Heart left ventricle (tissue), 16 donors: ENCODE measurements at regions not wholly inside any gene's neighbourhood (a gene's known extent, or its start where the extent isn't known, plus 50 kb on each side); places are given as distances from the start of the nearest gene placed in this dataset.

ENCODE experiments used
- ATAC-seq, 4 donors: fragments of 200-7000 bp; cut with Tn5 transposase; one replicate each; pipeline ENCODE4 v1.9.1; 2020 to 2022; ENCODE audit warnings: moderate library complexity in 4 of 4, mild to moderate bottlenecking in 3 of 4, moderate number of reproducible peaks in 1 of 4
- DNase-seq, 5 donors: peaks; one replicate each; pipeline ENCODE4 v3.0.0-alpha.2; 2020
- H3K27ac ChIP-seq, 12 donors: fragments of 200-600 bp; sonication (generic) in 4 of 12; one replicate each; pipeline versions ENCODE4 v1.5.0 to v1.8.0; 2016 to 2022; ENCODE audit warnings: mild to moderate bottlenecking in 2 of 12
- H3K27me3 ChIP-seq, 9 donors: fragments of 200-600 bp; sonication (generic) in 2 of 9; one replicate each; pipeline versions ENCODE4 v1.5.1 to v1.8.0; 2016 to 2022; ENCODE audit warnings: mild to moderate bottlenecking in 3 of 9
- H3K36me3 ChIP-seq, 9 donors: fragments of 200-600 bp; sonication (generic) in 2 of 9; one replicate each; pipeline versions ENCODE4 v1.5.0 to v1.8.0; 2018 to 2022; ENCODE audit warnings: mild to moderate bottlenecking in 2 of 9
- H3K4me1 ChIP-seq, 12 donors: fragments of 200-600 bp; sonication (generic) in 4 of 12; one replicate each; pipeline versions ENCODE4 v1.5.0 to v1.8.0; 2016 to 2022; ENCODE audit warnings: mild to moderate bottlenecking in 3 of 12
- H3K4me3 ChIP-seq, 12 donors: fragments of 200-600 bp; sonication (generic) in 4 of 12; one replicate each; pipeline versions ENCODE4 v1.5.0 to v1.8.0; 2017 to 2022; ENCODE audit warnings: mild to moderate bottlenecking in 9 of 12, moderate library complexity in 4 of 12
- H3K9me3 ChIP-seq, 12 donors: fragments of 200-600 bp; sonication (generic) in 4 of 12; one replicate each; pipeline versions ENCODE4 v1.5.0 to v1.8.0; 2016 to 2022; ENCODE audit warnings: mild to moderate bottlenecking in 1 of 12
- POLR2A ChIP-seq, 2 donors: fragments of 450-650 bp; IDR thresholded peaks; one replicate each; pipeline ENCODE4 v1.6.1; 2017; ENCODE audit warnings: antibody characterized with exemption in 2 of 2, mild to moderate bottlenecking in 2 of 2, moderate library complexity in 2 of 2
- WGBS, 4 donors: extraction: QIAGEN DNeasy Blood & Tissue Kit in 2 of 4; methylation state at CpG; one replicate each; pipeline versions ENCODE4 v1.1.5 to v1.1.7; 2013 to 2018; 5-methylcytosine and 5-hydroxymethylcytosine counted together
- intact Hi-C, 10 donors: fragments of 100-400 bp; cut with DNase I; formaldehyde crosslinking; loops; one replicate each; pipeline versions ENCODE4 v1.11.1 to v1.14.2; 2022
- TF ChIP-seq, protein P1 (sequence below), 12 donors: fragments of 200-600 bp; sonication (generic) in 4 of 12; IDR thresholded peaks; one replicate each; pipeline versions ENCODE4 v1.5.0 to v1.8.0; 2018 to 2022; ENCODE audit warnings: antibody characterized with exemption in 12 of 12, mild to moderate bottlenecking in 5 of 12
- donor health status: ischemic (EF 13 %, LVEDD 7.1; RV severe dilation, severe dysfunction).
- donor health status: healthy with polysubstance abuse.
- donor health status: DM: no; HTN: yes; CAD: no.
- donor health status: DM: no; HTN: no; CAD: no.
- donor health status: ischemic (EF 25% LVEDD 6.9; RV normal size, moderate dysfunction).
- donor health status: ischemic (EF 25% LVEDD 5.7; RV mildly dilated, moderate dysfunction).
- donor health status: healthy.
- donor health status: DM: yes; HTN: yes; CAD: no.
- donor health status: ischemic (EF 35%, LVEDD 5.7; RV mildly dilated, moderate dysfunction).
- donor health status: nonischemic (EF 11% LVEDD 7.7; RV severe dilation, severe dysfunction).
- donor health status: DM: yes; HTN: yes; CAD: no.
- donor health status: PGD.
- donor health status: ischemic (EF 29% LVEDD 5.4; RV normal size, mild dysfunction).
- donor health status: nonischemic (EF 23%, LVEDD 6.1; RV moderate dilation, normal function).

GRCh38 chr13:105737688-105738087, 797.8 kb downstream of the EFNB2 start:
- WGBS, 4 donors = 88 to 95% (median 91%) methylated on average over 1 of the region's 1 CpG
- Histone ChIP-seq H3K4me1 (no peaks in the 10 kb centered on the region), H3K4me3 (no peak overlapping the region), H3K9me3 (no peaks in the 10 kb centered on the region), H3K36me3 (no peaks in the 10 kb centered on the region), H3K27ac (no peak overlapping the region), H3K27me3 (no peaks in the 10 kb centered on the region)
- TF ChIP-seq, protein P1, sequence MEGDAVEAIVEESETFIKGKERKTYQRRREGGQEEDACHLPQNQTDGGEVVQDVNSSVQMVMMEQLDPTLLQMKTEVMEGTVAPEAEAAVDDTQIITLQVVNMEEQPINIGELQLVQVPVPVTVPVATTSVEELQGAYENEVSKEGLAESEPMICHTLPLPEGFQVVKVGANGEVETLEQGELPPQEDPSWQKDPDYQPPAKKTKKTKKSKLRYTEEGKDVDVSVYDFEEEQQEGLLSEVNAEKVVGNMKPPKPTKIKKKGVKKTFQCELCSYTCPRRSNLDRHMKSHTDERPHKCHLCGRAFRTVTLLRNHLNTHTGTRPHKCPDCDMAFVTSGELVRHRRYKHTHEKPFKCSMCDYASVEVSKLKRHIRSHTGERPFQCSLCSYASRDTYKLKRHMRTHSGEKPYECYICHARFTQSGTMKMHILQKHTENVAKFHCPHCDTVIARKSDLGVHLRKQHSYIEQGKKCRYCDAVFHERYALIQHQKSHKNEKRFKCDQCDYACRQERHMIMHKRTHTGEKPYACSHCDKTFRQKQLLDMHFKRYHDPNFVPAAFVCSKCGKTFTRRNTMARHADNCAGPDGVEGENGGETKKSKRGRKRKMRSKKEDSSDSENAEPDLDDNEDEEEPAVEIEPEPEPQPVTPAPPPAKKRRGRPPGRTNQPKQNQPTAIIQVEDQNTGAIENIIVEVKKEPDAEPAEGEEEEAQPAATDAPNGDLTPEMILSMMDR (IDR thresholded peaks at IDR 0.05) = no peak
- no peak for TF ChIP-seq POLR2A (IDR thresholded peaks at IDR 0.05)
- no peak for ATAC-seq
- DNase-seq = no peak
- intact Hi-C loops = no loop called here

GRCh38 chr13:105735281-105735680, 800.2 kb downstream of the EFNB2 start:
- ATAC-seq (no peak), DNase-seq (no peak)
- no peaks in the 10 kb centered on the region for H3K9me3 ChIP-seq
- TF ChIP-seq, protein P1 (IDR thresholded peaks at IDR 0.05) = no peak
- no peak for TF ChIP-seq POLR2A (IDR thresholded peaks at IDR 0.05)
- H3K4me3 ChIP-seq = no peak overlapping the region
- intact Hi-C loops = no loop called here
- H3K4me1 ChIP-seq = no peaks in the 10 kb centered on the region
- 44 to 81% (median 54%) methylated on average over 1 of the region's 1 CpG for WGBS, 4 donors
- H3K27me3 ChIP-seq = no peaks in the 10 kb centered on the region
- H3K27ac ChIP-seq = no peak overlapping the region
- H3K36me3 ChIP-seq = no peaks in the 10 kb centered on the region

- ATAC-seq (no peak), DNase-seq (no peak)
- intact Hi-C loops = no loop called here
- Histone ChIP-seq H3K9me3 (no peaks in the 10 kb centered on the region), H3K27ac (no peak overlapping the region), H3K4me3 (no peak overlapping the region), H3K4me1 (no peaks in the 10 kb centered on the region), H3K27me3 (no peaks in the 10 kb centered on the region), H3K36me3 (no peaks in the 10 kb centered on the region)
- TF ChIP-seq POLR2A (IDR thresholded peaks at IDR 0.05) = no peak
- TF ChIP-seq, protein P1 (IDR thresholded peaks at IDR 0.05) = no peak
- WGBS, 4 donors = 77 to 81% (median 80%) methylated on average over 5 of the region's 5 CpGs
Observed at GRCh38 chr13:105732806-105733529, 802.5 kb downstream of the EFNB2 start.

DNA sequence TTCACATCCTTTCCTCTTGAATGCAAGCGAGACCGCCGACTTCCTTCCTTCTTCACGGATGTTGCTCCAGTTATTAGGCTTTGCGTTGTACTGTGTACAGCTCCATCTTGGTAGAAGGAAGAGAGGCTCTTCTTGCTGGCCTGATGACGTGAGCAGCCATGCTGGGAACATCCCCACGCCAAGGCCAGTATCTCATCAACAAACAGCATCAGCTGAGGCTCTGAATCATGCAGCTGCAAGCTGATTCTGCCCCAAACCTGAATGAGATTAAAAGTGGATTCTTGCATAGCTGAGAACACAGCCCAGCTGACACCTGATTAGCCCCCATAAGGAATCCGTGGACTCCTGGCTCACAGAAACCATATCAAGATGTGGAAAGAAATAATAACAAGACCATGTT, 809.6 kb downstream of the EFNB2 start:
- no peaks in the 10 kb centered on the region for H3K9me3 ChIP-seq
- intact Hi-C loops = no loop called here
- ATAC-seq = no peak
- H3K4me1 ChIP-seq = peaks cover 0 to 4% (median 0%) of the 10 kb centered on the region in 12 donors
- no peak overlapping the region for H3K27ac ChIP-seq
- no peaks in the 10 kb centered on the region for H3K36me3 ChIP-seq
- H3K27me3 ChIP-seq = no peaks in the 10 kb centered on the region
- 84 to 89% (median 86%) methylated on average over 8 of the region's 8 CpGs for WGBS, 4 donors
- TF ChIP-seq POLR2A (IDR thresholded peaks at IDR 0.05) = no peak
- TF ChIP-seq, protein P1 (IDR thresholded peaks at IDR 0.05) = no peak
- H3K4me3 ChIP-seq = no peak overlapping the region
- DNase-seq = no peak
